ENCODE measurements at regions not wholly inside any gene's neighbourhood (a gene's known extent, or its start where the extent isn't known, plus 50 kb on each side); places are given as distances from the start of the nearest gene placed in this dataset.

DNA sequence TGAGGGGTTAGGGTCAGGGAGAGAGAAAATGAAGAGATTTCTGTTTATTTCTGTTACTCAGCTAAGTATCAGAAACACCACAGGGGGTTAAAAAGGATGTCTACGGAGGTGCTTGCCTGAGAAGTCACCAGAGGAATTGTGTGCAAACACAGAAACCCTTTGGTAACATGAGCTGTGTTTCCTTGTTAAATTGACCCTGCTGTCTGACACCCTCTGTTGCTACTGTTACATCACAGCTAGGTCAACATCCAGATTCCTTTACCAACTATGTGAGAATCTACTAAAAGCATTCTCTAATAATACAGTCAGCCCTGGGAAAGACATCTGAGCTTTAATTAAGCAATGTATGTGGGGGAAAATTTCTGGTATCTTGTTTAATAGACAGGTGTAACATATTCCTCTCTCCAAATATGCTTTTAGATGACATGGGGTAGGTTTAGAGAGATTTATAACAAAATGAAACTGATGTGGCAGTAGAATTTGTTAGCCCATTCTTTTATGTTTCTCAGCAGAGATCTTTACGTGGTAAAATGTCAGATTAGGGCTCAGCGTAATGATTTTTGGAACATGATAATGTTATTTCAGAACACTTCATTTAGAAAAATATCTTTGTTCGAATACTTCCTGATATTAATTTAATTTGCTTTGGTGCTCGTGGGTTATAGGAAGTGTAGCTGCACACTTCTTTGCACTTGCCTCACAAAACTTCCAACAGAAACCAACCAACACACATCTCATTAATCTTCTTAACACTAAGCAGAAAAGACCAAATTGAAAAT lies 168.0 kb upstream of the AHR start:
- no peak for DNase-seq (ENCODE audit: low read depth)

DNA sequence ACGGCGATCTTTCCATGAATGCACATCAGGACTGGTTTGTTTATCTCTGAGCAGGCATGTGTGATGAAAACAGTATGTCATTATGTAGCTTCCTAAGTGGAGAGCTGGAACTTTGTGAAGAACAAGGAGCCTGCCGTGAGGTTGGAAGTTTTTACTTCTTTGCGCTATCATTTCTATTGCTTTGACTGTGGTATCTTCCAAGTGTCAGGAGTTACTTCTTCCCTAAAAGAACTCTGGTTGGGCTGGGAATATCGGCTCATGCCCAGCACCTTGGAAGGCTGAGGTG lies 167.4 kb upstream of the AHR start:
- DNase-seq (ENCODE audit: low read depth) = no peak

DNA sequence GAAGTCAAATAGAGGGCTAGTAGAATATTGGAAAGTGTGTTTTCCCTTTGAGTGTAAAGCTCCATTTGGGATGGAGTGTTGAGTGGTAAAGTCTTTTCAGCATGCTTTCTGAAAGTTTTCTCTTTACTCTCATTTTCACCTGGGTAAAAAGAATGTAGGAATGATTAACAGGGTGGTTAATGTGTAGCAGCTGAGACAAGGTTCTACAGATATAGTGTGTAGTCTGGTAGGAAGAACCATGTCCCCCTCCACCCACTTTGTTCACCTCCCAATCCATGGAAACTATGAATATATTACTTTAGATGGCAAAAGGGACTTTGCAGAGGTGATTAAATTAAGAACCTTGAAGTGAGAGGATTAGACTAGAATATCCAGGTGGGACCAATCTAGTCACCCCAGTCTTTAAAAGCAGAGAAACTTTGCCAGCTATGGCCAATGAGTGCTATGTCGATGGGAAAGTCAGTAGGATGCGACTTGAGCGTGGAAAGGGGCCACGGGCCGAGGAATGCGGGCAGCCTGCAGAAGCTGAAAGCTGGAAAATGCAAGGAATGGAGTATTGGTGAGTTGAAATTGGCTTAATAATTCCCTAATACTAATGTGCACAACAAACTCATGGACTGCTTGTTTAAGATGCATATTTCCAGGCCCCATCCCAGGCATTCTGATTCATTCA lies 166.3 kb upstream of the AHR start:
- DNase-seq (ENCODE audit: low read depth) = no peak

DNA sequence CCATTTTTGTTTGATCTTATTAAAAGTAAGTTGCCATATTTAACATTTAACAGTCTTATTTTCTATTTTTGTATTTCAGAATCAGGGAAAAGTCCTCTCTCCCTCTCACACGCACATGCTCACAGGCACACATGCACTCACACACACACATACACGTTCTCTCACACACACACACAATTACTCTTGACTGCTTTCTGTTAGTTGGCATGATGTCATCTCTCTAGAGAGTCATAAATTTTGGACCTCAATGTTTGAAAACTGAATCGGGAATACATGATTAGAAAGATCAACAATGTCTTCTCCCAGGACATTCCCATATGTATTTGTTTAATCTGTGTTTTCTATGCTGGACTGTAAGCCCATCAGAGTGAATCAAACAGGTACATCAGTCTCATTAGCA lies 165.7 kb upstream of the AHR start:
- DNase-seq (ENCODE audit: low read depth) = no peak

DNA sequence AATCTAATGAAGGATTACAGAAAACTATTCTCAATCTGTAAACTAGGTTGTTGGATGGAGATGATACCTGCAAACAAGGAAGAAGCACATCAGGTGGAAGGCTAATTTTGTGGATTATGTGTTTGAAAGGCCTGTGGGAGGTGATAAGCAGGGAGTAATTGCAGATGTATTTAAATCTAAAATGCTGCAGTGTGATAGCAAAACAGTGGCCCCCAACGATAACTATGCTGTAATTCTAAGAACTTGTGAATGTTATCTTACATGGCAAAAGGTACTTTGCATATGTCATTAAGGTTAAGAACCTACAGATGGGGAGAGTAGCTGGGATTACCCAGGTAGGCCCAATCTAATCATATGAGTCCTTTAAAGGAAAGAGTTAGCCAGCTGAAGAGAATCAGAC lies 164.5 kb upstream of the AHR start:
- no peak for DNase-seq (ENCODE audit: low read depth)

DNA sequence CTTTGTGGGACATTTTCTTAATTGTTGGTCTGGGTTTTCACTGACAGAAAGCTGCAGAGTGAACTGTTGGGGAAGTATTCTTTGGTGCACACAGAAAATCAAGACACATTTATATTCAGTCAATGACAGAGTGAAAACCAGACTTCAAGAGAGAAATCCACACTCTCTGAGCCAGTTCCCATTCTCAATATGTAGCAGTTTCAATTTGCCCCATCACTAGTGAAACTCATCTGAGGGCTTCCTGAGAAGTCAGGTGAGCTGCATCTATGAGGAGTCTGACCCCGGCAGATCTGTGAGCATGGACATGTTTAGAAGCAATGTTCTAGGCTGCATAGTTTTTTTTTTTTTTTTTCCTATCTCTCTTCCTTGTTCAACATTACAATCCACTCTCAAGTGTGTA lies 163.7 kb upstream of the AHR start:
- DNase-seq (ENCODE audit: low read depth) = no peak

DNA sequence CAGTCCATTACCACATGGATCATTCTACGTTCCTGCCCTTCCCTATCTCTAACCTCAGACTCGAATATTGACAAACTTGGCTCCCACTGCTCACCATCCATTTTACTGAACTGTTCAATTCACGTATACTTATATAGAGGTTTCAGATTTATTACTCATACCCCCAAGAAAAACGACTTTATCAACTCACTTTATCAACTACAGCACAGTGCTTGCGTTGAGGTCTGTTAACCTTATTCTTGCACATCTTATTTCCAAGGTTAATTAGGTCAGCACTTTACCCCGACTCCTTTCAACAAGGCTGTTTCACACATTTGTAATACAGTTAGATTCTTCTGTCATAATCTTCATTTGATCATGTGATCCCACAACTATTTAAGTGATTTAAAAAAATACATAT lies 162.3 kb upstream of the AHR start:
- DNase-seq (ENCODE audit: low read depth) = no peak

DNA sequence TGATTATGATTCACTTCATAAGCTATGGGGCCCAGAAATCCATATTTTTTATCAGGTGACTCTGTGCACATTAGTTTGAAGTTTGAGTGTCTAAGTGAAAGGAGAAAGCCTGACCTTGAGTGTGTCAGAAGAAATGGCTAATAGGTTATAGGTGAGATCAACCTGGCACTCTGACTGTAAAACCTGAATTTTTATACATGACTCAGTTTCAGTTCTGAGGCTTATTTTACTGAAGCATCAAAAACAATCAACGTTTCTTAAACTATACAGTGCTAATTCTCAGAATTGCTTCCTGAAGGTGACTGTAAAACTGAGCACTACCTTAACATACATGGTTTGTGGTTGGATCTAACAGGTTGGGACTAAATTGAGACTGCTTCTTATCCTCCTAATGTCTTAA lies 159.4 kb upstream of the AHR start:
- DNase-seq (ENCODE audit: low read depth) = no peak

DNA sequence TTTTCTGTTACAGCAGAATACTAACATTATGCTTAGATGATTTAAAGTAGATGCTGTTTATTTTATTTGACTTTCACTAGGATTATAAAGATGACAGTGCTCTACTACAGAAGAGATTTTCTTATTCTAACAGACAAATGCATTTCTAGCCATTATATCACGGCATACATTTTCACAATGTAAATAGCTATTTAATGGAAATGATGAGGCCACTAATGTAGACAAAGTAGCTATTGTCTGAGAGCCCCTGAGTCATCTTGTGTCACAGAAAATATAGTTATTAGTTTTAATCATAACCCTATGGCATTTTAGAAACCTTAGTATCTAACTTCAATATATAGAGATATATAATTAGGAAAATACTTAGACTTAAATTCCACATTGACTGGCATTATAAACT lies 158.0 kb upstream of the AHR start:
- no peak for DNase-seq (ENCODE audit: low read depth)

DNA sequence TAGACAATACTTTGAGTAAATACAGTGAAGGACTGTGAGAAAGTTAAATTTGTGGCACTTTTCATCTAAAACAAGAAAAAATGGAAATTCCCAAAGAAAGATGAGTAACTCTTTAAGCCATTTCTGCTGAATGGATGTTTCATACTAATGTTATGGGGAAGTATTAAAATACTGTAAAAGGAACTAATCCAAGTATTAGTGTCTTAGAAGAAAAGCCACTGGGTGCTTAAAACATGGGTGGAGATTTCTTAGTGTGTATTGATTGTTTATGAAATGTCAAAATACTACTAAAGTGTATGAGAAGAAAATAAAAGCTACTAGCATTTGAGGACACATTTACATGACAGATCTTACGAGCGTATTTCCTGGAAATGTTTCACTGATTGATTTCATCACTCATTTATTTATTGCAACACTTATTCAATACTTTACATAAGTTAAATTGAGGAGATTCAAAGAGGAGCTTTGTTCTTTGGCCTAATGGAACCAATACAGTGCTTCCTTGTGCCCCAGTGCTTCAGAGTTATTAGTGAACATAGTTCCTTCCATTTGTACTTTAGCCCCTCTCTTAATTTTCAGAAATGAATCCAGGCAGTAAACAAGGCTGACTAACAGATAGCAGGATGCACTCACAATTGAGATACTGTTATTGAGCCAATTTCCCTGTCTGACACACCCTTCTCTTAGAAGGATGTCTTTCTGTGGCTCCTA lies 155.5 kb upstream of the AHR start:
- no peak for DNase-seq (ENCODE audit: low read depth)

DNA sequence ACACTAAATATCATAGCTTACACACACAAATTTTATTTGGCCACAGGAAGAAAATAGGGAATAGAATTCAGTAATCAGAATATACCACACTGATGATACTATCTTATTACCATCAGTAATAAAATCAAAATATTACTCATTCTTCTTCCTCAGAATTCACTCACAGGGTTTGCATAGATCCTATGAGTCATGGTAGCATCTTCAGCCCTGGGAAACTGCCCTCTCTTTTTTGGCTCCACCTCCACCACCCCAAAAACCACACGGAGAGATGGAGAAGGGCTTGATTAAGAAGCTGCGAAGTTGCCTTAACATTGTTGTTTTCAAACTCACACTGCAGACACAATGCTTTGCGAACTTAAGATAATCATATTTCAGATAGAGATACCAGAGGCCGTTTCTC lies 154.1 kb upstream of the AHR start:
- DNase-seq (ENCODE audit: low read depth) = peak; percentile 52

DNA sequence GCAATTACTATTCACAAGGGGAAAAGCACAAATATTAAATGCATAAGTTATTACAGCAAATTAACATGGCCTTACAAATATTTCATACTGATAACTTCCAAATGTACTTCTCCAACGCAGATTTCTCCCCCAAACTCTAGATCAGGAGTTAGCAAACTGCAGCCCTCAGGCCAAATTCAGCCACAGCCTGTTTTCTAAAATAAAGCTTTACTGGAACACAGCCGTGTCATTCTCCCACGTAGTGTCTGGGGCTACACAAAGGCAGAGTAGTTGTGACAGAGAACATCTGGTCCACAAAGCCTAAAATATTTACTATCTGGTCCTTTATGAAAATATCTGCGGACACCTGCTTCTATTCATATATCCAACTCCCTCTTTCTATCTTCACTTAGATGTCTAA lies 151.8 kb upstream of the AHR start:
- DNase-seq (ENCODE audit: low read depth) = no peak

DNA sequence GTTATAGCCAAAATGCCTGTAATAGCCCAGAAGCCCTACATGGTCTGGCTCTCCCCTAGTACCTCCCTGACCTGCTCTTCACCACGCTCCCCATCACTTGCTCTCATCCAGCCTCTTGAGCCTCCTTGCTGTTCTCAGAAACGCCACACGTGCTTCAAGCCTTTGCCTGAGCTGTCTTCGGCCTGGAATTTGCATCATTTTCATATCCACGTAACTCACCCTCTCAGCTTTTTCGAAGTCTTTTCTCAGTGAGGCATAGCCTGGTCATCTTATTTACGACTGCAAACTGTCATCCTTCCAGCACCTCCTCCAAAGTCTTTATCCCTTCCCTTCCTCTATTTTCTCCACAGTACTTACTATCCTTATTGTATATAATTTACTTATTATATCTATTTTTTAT lies 151.0 kb upstream of the AHR start:
- DNase-seq (ENCODE audit: low read depth) = no peak

DNA sequence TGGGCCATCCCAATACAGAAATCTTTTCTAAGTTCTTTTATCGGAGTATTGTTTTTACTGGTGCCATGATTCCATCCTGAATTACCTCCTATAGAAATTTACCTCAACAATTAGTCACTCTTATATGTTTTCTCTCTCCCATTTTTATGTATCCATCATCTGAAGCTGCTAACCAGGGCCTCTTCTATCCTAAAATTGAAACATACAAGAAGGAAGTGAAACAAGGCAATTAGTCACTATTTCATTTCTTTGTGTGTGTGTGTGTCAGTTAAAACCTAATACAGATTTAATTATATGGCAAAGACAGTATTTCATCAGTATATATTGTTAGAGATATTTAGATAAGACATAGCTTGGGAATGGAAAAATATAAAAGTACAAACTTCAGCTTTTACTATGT lies 148.4 kb upstream of the AHR start:
- no peak for DNase-seq (ENCODE audit: low read depth)

DNA sequence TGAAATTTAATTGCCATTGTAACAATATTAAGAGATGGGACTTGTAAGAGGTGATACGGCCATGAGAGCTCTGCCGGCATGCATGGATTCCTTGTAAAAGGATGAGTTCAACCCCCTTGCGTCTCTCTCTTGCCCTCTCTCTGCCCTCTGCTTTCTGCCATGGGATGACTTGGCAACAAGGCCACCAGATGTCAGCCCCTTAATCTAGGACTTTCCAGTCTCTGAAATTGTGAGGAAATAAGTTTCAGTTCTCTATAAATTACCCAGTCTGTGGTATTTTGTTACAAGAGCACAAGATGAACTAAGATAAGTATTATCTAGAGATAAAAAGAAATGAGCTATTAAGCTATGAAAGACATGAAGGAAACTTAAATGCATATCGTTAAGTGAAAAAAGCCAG lies 145.7 kb upstream of the AHR start:
- DNase-seq (ENCODE audit: low read depth) = no peak

DNA sequence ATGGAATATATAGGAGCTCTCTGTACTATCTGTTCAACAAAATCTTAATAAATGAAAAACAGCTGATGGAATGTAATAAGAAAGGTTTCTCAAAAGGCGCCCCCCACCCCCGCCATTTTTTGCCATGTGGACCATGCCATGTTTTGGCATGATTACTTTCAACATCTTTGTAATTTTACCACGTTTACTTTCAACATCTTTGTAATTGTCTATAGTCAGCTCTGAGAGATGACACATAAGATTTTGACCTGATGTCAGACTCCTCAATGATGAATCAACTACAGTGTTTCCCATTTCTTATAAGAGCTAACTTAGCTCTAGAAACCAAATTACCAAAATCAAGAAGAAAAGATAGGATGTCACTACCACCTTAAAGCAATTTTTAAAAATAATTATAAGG lies 144.9 kb upstream of the AHR start:
- DNase-seq (ENCODE audit: low read depth) = no peak

DNA sequence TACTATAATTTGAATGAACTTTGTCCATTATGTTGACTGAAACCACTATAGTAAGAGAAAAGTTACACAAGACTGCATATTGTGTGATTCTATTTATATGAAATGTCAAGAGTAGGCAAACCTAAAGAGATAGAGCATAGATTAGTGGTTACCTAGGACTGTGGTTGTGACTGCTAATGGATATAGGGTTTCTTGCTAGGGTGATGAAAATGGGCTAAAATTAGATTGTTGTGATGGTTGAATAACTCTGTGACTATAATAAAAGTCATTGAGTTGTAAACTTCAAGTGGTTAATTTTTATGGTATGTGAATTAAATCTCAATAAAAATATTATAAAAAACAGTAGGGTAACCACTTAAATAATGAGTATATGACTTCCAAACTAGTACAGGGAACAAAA lies 142.9 kb upstream of the AHR start:
- no peak for DNase-seq (ENCODE audit: low read depth)

DNA sequence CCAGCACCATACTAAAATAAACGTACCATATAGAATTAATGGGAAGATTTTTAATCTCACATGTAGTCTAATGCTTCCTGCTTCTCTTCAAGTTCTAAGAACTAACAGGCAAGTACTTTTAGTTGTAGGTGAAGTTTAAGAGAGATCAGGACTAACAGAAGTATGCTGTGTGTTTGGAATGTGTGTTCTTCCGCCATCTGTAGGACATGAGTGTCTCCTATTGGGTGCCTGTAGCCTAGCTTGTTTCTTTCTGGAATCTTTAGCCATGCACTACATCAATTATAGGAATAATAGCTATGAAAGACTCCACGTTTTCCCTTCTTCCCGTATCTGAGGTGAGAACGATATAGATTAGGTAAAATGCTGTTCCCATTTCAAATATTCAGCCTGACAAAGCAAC lies 140.2 kb upstream of the AHR start:
- DNase-seq (ENCODE audit: low read depth) = no peak

DNA sequence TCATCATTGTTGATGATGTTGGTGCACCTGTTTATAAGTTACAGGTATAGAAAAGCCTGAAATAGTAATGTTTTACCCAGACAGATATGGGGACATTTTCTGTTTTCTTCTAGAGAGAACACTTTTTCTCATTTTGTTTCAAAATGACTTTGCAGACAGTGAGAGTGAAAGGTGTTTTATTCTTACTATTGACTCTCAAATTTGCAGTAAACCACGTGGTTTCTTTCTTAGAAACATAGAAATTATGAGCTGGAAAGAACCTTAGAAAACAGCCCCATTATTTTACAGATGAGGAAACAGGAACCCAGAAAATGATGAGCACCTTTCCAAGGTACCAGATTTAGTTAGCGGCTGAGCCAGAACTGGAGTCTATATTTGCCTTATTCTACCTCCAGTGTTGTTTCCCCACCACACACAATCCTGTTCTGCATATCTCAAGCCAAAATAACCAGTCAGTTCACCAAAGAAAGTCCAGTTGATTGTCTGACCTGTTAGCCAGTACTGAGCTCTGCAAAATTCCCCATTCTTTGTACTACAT lies 138.9 kb upstream of the AHR start:
- DNase-seq (ENCODE audit: low read depth) = no peak

DNA sequence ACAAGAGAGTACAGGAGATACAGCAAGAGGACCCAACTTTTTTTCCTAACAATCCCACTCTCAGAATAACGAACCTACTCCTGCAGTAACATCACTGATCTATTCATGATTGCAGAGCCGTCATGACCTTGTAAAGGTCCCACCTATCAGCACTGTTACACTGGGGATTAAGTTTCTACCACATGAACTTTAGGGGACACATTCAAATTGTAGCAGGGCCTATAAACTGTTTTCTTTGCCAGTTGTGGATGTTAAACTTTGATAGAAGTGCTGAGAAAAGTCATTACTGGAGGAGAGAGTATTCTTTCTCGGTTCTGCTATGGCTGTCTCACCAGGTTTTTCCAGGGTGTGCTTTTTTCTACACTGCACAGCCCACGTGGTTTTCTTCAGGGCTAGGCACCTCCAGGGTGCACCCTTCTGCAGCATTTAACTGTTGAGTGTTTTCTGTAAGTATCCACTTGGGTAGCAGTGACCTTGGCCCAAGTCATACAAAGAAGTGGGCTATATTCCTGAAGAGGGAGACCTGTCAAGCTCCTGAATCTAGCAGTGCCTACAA lies 131.6 kb upstream of the AHR start:
- DNase-seq (ENCODE audit: low read depth) = no peak

DNA sequence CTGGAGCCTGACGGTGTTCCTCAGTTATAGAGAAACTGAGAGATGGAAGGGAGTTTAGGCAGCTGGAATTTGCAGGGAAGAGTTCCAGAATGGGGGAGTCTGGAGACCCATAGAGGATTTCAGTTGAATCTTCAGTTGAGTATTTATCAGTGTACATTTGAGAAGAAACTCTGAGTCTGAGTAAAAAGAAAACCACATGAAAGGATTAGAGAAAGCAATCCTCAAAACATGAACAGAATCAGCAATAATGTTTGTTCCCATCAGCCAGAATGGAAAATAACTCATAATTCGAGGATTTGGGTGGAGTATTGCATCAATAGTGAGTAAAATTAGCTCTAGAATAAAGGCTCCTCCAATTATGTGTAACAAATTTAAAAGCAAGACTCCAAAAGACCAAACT lies 130.0 kb upstream of the AHR start:
- no peak for DNase-seq (ENCODE audit: low read depth)

DNA sequence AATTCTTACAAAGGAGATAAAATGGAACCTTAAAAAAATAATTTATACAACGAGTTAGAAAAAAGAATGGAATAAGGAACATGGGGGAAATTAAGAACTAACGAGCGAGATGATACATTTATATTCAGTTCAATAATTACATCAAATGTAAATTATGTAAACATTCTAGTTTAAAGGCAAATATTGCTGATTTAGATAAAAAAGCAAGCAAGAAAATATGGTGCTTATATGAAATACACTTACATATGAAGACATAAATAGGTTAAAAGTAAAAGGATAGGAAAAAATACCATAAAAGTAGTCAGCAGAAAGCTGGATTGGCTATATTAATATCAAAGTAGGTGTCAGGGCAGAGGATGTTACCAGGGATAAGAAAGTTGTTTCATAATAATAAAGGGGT lies 127.0 kb upstream of the AHR start:
- no peak for DNase-seq (ENCODE audit: low read depth)

DNA sequence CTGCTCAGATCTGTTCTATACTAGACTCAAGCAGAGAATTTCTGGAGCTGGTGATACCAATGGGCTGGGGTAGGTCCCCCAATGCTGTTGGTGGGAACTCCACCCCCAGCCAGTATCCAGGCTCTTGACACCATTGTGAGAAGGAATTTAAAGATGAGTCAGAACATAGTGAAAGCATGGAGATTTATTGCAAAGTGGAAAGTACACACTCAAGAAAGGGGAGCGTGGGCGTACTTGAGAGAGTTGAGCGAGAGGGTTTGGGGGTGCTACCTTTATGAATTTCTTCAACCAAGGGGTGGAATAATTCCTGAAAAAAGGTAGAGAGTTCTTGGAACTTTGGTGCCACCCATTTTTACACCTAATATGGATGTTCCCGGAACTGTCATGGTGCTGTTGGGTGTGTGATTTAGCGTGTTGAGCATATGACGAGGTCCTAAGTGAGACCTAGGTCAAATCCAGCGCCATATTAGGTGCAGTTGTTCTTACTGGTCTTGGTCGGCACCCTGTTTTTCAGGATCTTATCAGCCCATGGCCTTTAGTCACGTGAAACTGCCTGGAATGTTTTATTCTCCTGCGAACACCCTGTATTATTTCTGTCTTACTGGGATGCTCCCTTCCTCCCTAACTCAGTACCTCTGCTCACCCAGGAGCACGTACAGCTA lies 122.0 kb upstream of the AHR start:
- no peak for DNase-seq (ENCODE audit: low read depth)

Measured in activated T-helper 9 cell treated with anti-CD3 and anti-CD28 coated beads, Interleukin-2, amount 50 U/mL, for 16 hours (primary cell).